SK-N-SH (cell line): ENCODE measurements at regions not wholly inside any gene's neighbourhood (a gene's known extent, or its start where the extent isn't known, plus 50 kb on each side); places are given as distances from the start of the nearest gene placed in this dataset.

Source experiments
- CTCF ChIA-PET: fragments of 300-600, 350-600 bp; formaldehyde crosslinking; extraction: SDS; loops from one replicate; lab custom pipeline; 2021; lab: Yijun Ruan, JAX
- POLR2A ChIA-PET: fragments of 350-600 bp; sonication (Branson Sonifier 250); formaldehyde crosslinking; extraction: SDS; loops from one replicate; lab custom pipeline; 2020; ENCODE audit warnings: antibody characterized with exemption, inconsistent platforms; lab: Yijun Ruan, JAX
- DNase-seq: peaks from one replicate; pipeline ENCODE4 v3.0.0; 2012
- H2AFZ ChIP-seq: fragments of 200-600 bp; sonication (generic); 2 replicates; pipeline ENCODE4 v1.8.1; 2016; ENCODE audit warnings: antibody characterized with exemption, mild to moderate bottlenecking, low read depth
- H3F3A ChIP-seq: fragments of 200-600 bp; sonication (generic); replicated peaks from 2 replicates; pipeline ENCODE3; 2016; ENCODE audit warnings: antibody characterized with exemption, mild to moderate bottlenecking; ENCODE audit not compliant: insufficient read depth
- H3K27ac ChIP-seq, 2 experiments: fragments of 200-500 bp in 1 of 2; fragments of 200-600 bp in 1 of 2; sonication (Bioruptor generic) in 1 of 2; sonication (generic), shearing (Covaris generic) in 1 of 2; 2 replicates each; pipeline versions ENCODE4 v1.5.1 to v1.6.1; 2014 to 2016; ENCODE audit warnings: low read depth in 2 of 2, inconsistent platforms in 1 of 2, low read length in 1 of 2, mild to moderate bottlenecking in 1 of 2, mixed read lengths in 1 of 2
- H3K27me3 ChIP-seq: fragments of 200-600 bp; sonication (generic), shearing (Covaris generic); 2 replicates; pipeline ENCODE4 v1.6.1; 2016; ENCODE audit warnings: mixed run types; ENCODE audit not compliant: insufficient read depth
- H3K36me3 ChIP-seq, 2 experiments: fragments of 200-500 bp in 1 of 2; fragments of 200-600 bp in 1 of 2; sonication (Bioruptor generic) in 1 of 2; sonication (generic) in 1 of 2; replicated peaks in 1 of 2; 2 replicates each; pipeline versions ENCODE3 to v1.5.1; 2014 to 2016; ENCODE audit warnings: low read length in 1 of 2, mild to moderate bottlenecking in 1 of 2; ENCODE audit not compliant: insufficient read depth in 2 of 2, control insufficient read depth in 1 of 2
- H3K4me1 ChIP-seq, 2 experiments: fragments of 200-500 bp in 1 of 2; fragments of 200-600 bp in 1 of 2; sonication (Bioruptor generic) in 1 of 2; sonication (generic), shearing (Covaris generic) in 1 of 2; 2 replicates each; pipeline versions ENCODE4 v1.5.1 to v1.6.1; 2014 to 2016; ENCODE audit warnings: low read depth in 1 of 2, low read length in 1 of 2, mixed run types in 1 of 2; ENCODE audit not compliant: insufficient read depth in 2 of 2, control insufficient read depth in 1 of 2
- H3K4me2 ChIP-seq: fragments of 200-600 bp; sonication (generic), shearing (Covaris generic); 2 replicates; pipeline ENCODE4 v1.6.1; 2017; ENCODE audit warnings: mixed run types
- H3K4me3 ChIP-seq, 2 experiments: fragments of 200-500 bp in 1 of 2; fragments of 200-600 bp in 1 of 2; sonication (Bioruptor generic) in 1 of 2; sonication (generic), shearing (Covaris generic) in 1 of 2; 2 replicates each; pipeline versions ENCODE4 v1.5.1 to v1.8.1; 2014 to 2016; ENCODE audit warnings: low read depth in 2 of 2, inconsistent platforms in 1 of 2, low read length in 1 of 2, mild to moderate bottlenecking in 1 of 2, mixed read lengths in 1 of 2, moderate library complexity in 1 of 2
- H3K79me2 ChIP-seq: fragments of 200-600 bp; sonication (generic); 2 replicates; pipeline ENCODE4 v1.8.1; 2017; ENCODE audit warnings: mild to moderate bottlenecking; ENCODE audit not compliant: insufficient read depth
- H3K9ac ChIP-seq: fragments of 200-600 bp; sonication (generic); 2 replicates; pipeline ENCODE4 v1.6.1; 2017; ENCODE audit warnings: mixed run types
- H3K9me2 ChIP-seq: fragments of 200-600 bp; sonication (generic); 2 replicates; pipeline ENCODE4 v1.6.1; 2017; ENCODE audit warnings: mixed run types
- H3K9me3 ChIP-seq: fragments of 200-600 bp; sonication (generic); 2 replicates; pipeline ENCODE4 v1.6.1; 2017; ENCODE audit warnings: mixed run types, mild to moderate bottlenecking, moderate library complexity
- H4K20me1 ChIP-seq: fragments of 200-600 bp; sonication (generic); 2 replicates; pipeline ENCODE4 v1.6.1; 2017; ENCODE audit warnings: mild to moderate bottlenecking, mixed run types; ENCODE audit not compliant: insufficient read depth
- EZH2phosphoT487 ChIP-seq: fragments of 200-600 bp; sonication (generic); IDR thresholded peaks from 2 replicates; pipeline ENCODE4 v1.6.1; 2017; ENCODE audit warnings: low read depth, mixed run types, mild to moderate bottlenecking, antibody characterized with exemption, moderate library complexity, borderline replicate concordance
- FOXJ3 ChIP-seq: sonication (generic); formaldehyde crosslinking; IDR thresholded peaks from 2 replicates; pipeline ENCODE4 v1.5.1; 2020; ENCODE audit warnings: mild to moderate bottlenecking, missing genetic modification reagents
- FOXM1 ChIP-seq: IDR thresholded peaks from 2 replicates; pipeline ENCODE4 v1.4.0; 2012; ENCODE audit warnings: low read depth, mild to moderate bottlenecking
- GABPA ChIP-seq: IDR thresholded peaks from 2 replicates; pipeline ENCODE4 v1.4.0; 2012; ENCODE audit warnings: low read depth, mild to moderate bottlenecking
- IRF3 ChIP-seq: fragments of 150-350 bp; IDR thresholded peaks from 2 replicates; pipeline ENCODE4 v1.6.1; 2016; ENCODE audit warnings: mild to moderate bottlenecking, low read depth, low read length
- MEF2A ChIP-seq: IDR thresholded peaks from 2 replicates; pipeline ENCODE4 v1.4.0; 2012; ENCODE audit warnings: low read depth, borderline replicate concordance
- PBX3 ChIP-seq: IDR thresholded peaks from 2 replicates; pipeline ENCODE4; 2012
- POLR2AphosphoS5 ChIP-seq: IDR thresholded peaks from 2 replicates; pipeline ENCODE4 v1.6.1; 2012; ENCODE audit warnings: low read depth, low read length
- RAD21 ChIP-seq: IDR thresholded peaks from 2 replicates; pipeline ENCODE4 v1.6.1; 2012; ENCODE audit warnings: mild to moderate bottlenecking, low read length
- REST ChIP-seq: IDR thresholded peaks from 2 replicates; pipeline ENCODE4 v1.6.1; 2012; ENCODE audit warnings: mild to moderate bottlenecking, low read depth, low read length, moderate library complexity
- RXRA ChIP-seq: IDR thresholded peaks from 2 replicates; pipeline ENCODE4 v1.4.0; 2012; ENCODE audit warnings: low read depth, mild to moderate bottlenecking, borderline replicate concordance
- SIN3A ChIP-seq: IDR thresholded peaks from 2 replicates; pipeline ENCODE4 v1.6.1; 2012; ENCODE audit warnings: low read depth, mild to moderate bottlenecking, low read length, moderate library complexity, borderline replicate concordance
- SMC3 ChIP-seq: IDR thresholded peaks from 2 replicates; pipeline ENCODE4 v1.6.1; 2012; ENCODE audit warnings: low read depth, low read length, improper control_type of control experiment
- WGBS: methylation state at CpG from one replicate; pipeline ENCODE4 v1.1.6; 2017; ENCODE audit warnings: low lambda C conversion rate; 5-methylcytosine and 5-hydroxymethylcytosine counted together
- TF ChIP-seq, protein P1 (sequence below): IDR thresholded peaks from 2 replicates; pipeline ENCODE4 v1.4.0; 2012; ENCODE audit warnings: low read depth, borderline replicate concordance

- POLR2A ChIA-PET = no interaction called here
- CTCF ChIA-PET = no interaction called here
Measured at GRCh38 chr13:104206450-104207044, 1140.3 kb upstream of the SLC10A2 start.

More at GRCh38 chr13:104206450-104207044, 1140.3 kb upstream of the SLC10A2 start:
- H3K9me3 ChIP-seq = no peaks in the 10 kb centered on the region
- no peaks in the 10 kb centered on the region for H4K20me1 ChIP-seq
- no peak overlapping the region for H2AFZ ChIP-seq
- DNase-seq = no peak
- H3K79me2 ChIP-seq = no peaks in the 10 kb centered on the region
- no peak overlapping the region for H3K9ac ChIP-seq
- no peaks in the 10 kb centered on the region for H3K9me2 ChIP-seq
- H3K27ac ChIP-seq = no peak overlapping the region
- H3K4me1 ChIP-seq = no peaks in the 10 kb centered on the region
- no peak for TF ChIP-seq SIN3A
- TF ChIP-seq GABPA = no peak
- no peak for TF ChIP-seq RXRA
- TF ChIP-seq POLR2AphosphoS5 = no peak
- no peak for TF ChIP-seq REST
- TF ChIP-seq EZH2phosphoT487 = no peak
- no peak for TF ChIP-seq FOXM1
- no peak for TF ChIP-seq PBX3
- no peak for TF ChIP-seq IRF3
- no peak for TF ChIP-seq SMC3
- TF ChIP-seq, protein P1, sequence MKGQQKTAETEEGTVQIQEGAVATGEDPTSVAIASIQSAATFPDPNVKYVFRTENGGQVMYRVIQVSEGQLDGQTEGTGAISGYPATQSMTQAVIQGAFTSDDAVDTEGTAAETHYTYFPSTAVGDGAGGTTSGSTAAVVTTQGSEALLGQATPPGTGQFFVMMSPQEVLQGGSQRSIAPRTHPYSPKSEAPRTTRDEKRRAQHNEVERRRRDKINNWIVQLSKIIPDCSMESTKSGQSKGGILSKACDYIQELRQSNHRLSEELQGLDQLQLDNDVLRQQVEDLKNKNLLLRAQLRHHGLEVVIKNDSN = no peak
- TF ChIP-seq RAD21 = no peak
- TF ChIP-seq FOXJ3 (CRISPR knock-in tag) = no peak
- TF ChIP-seq MEF2A = no peak
- 61% methylated on average over 6 of the region's 6 CpGs for WGBS
- H3K4me3 ChIP-seq = no peak overlapping the region
- H3K4me2 ChIP-seq = no peak overlapping the region
- H3K27me3 ChIP-seq = no peaks in the 10 kb centered on the region
- H3K36me3 ChIP-seq = no peaks in the 10 kb centered on the region
- no peaks in the 10 kb centered on the region for H3F3A ChIP-seq
